Epithelial cell of proximal tubule (primary cell): ENCODE measurements at regions not wholly inside any gene's neighbourhood (a gene's known extent, or its start where the extent isn't known, plus 50 kb on each side); places are given as distances from the start of the nearest gene placed in this dataset.

ENCODE experiments used
- DNase-seq: peaks from one replicate; pipeline ENCODE4 v3.0.0-alpha.2; 2011; ENCODE audit warnings: low read depth
- H3K4me3 ChIP-seq: 2 replicates; pipeline ENCODE4 v1.5.1; 2011; ENCODE audit warnings: low read depth, mild to moderate bottlenecking, low read length
- CTCF ChIP-seq: conservative IDR thresholded peaks from 2 replicates; pipeline ENCODE4 v1.5.1; 2012; ENCODE audit warnings: low read depth, mild to moderate bottlenecking, low read length

GRCh38 chr2:82591718-82592117 is 1867.4 kb downstream of the SUCLG1 start:
- TF ChIP-seq CTCF: no peak
- no peak overlapping the region for H3K4me3 ChIP-seq
- no peak for DNase-seq

GRCh38 chr2:82576656-82577055 is 1882.4 kb downstream of the SUCLG1 start:
- H3K4me3 ChIP-seq: no peak overlapping the region
- no peak for TF ChIP-seq CTCF
- no peak for DNase-seq

GRCh38 chr2:82539280-82539621 is 1919.8 kb downstream of the SUCLG1 start:
- no peak for TF ChIP-seq CTCF
- DNase-seq: no peak
- H3K4me3 ChIP-seq: no peak overlapping the region

- no peak overlapping the region for H3K4me3 ChIP-seq
- TF ChIP-seq CTCF: no peak
- no peak for DNase-seq
Observed at GRCh38 chr2:82538590-82539279, 1920.3 kb downstream of the SUCLG1 start.

- no peak for DNase-seq
- no peak for TF ChIP-seq CTCF
- H3K4me3 ChIP-seq: no peak overlapping the region
Observed at GRCh38 chr2:82528288-82528687, 1930.8 kb downstream of the SUCLG1 start.

GRCh38 chr2:82527124-82527523 is 1932.0 kb downstream of the SUCLG1 start:
- TF ChIP-seq CTCF: no peak
- H3K4me3 ChIP-seq: no peak overlapping the region
- no peak for DNase-seq

- no peak for DNase-seq
- no peak overlapping the region for H3K4me3 ChIP-seq
- no peak for TF ChIP-seq CTCF
Observed at GRCh38 chr2:82526277-82526676, 1932.8 kb downstream of the SUCLG1 start.
